HCT116 (cell line): ENCODE measurements at regions not wholly inside any gene's neighbourhood (a gene's known extent, or its start where the extent isn't known, plus 50 kb on each side); places are given as distances from the start of the nearest gene placed in this dataset.

Source experiments
- ATAC-seq: fragments of 200-7000 bp; cut with Tn5 transposase; 2 replicates; pipeline ENCODE4 v1.9.1; 2020; ENCODE audit warnings: mild to moderate bottlenecking, moderate library complexity
- BruUV-seq: library from RNA; stranded (reverse); fragments of 400-500 nt; replicated peaks from 2 replicates; lab custom pipeline; 2021; lab: Mats Ljungman, UMichigan
- CTCF ChIA-PET: fragments of 300-600 bp; sonication (Branson Sonifier 250); formaldehyde crosslinking; loops from one replicate; lab custom pipeline; 2021; ENCODE audit warnings: antibody characterized with exemption; lab: Charles Lee
- POLR2A ChIA-PET: fragments of 300-600, 350-600 bp; sonication (Branson Sonifier 250); formaldehyde crosslinking; loops from one replicate; lab custom pipeline; 2021; ENCODE audit warnings: antibody characterized with exemption; lab: Charles Lee
- RAD21 ChIA-PET, 2 experiments: fragments of 300-600 bp; sonication (Branson Sonifier 250); formaldehyde crosslinking; loops; one replicate each; lab custom pipeline; 2023; ENCODE audit warnings: low total read pairs in 2 of 2; ENCODE audit not compliant: uncharacterized antibody in 2 of 2, unreplicated experiment in 2 of 2, low non-redundant PET in 1 of 2; lab: Charles Lee
- DNase-seq: peaks from one replicate; pipeline ENCODE4 v3.0.0-alpha.2; 2010; ENCODE audit warnings: low read depth, low spot score
- H2AFZ ChIP-seq: fragments of 200-600 bp; shearing (Covaris generic), sonication (generic); 2 replicates; pipeline ENCODE4 v1.6.1; 2017; ENCODE audit warnings: low read depth, mixed run types, mixed read lengths, antibody characterized with exemption, low read length; ENCODE audit not compliant: poor library complexity, severe bottlenecking
- H3K27ac ChIP-seq: 2 replicates; pipeline ENCODE4 v1.5.1; 2012; ENCODE audit warnings: low read depth, low read length
- H3K27me3 ChIP-seq: fragments of 200-600 bp; sonication (generic); 2 replicates; pipeline ENCODE4 v1.6.1; 2016; ENCODE audit warnings: mixed run types, low read length, mixed read lengths; ENCODE audit not compliant: insufficient read depth
- H3K36me3 ChIP-seq, 2 experiments: fragments of 200-500 bp in 1 of 2; fragments of 200-600 bp in 1 of 2; sonication (Bioruptor generic) in 1 of 2; sonication (generic) in 1 of 2; 2 replicates each; pipeline versions ENCODE4 v1.5.1 to v1.6.1; 2014 to 2016; ENCODE audit warnings: low read length in 2 of 2, inconsistent platforms in 1 of 2, mixed read lengths in 1 of 2, mixed run types in 1 of 2; ENCODE audit not compliant: insufficient read depth in 2 of 2, control insufficient read depth in 1 of 2
- H3K4me1 ChIP-seq, 2 experiments: fragments of 200-600 bp in 1 of 2; sonication (generic) in 1 of 2; 2 replicates each; pipeline versions ENCODE4 v1.5.1 to v1.6.1; 2012 to 2017; ENCODE audit warnings: low read length in 2 of 2, inconsistent platforms in 1 of 2, mild to moderate bottlenecking in 1 of 2, mixed read lengths in 1 of 2, mixed run types in 1 of 2, moderate library complexity in 1 of 2; ENCODE audit not compliant: insufficient read depth in 2 of 2, control insufficient read depth in 1 of 2
- H3K4me2 ChIP-seq: fragments of 200-600 bp; sonication (generic); 2 replicates; pipeline ENCODE4 v1.6.1; 2017; ENCODE audit warnings: mixed run types, low read length, mixed read lengths
- H3K4me3 ChIP-seq, 2 experiments: fragments of 200-600 bp in 1 of 2; sonication (generic) in 1 of 2; replicated peaks in 1 of 2; 2 replicates each; pipeline ENCODE4 v1.5.1; 2011 to 2016; ENCODE audit warnings: low read length in 2 of 2, control low read depth in 1 of 2, low read depth in 1 of 2, mild to moderate bottlenecking in 1 of 2, mixed read lengths in 1 of 2, mixed run types in 1 of 2
- H3K79me2 ChIP-seq: fragments of 200-600 bp; sonication (generic); 2 replicates; pipeline ENCODE4 v1.6.1; 2017; ENCODE audit warnings: mild to moderate bottlenecking, mixed run types, low read length, moderate library complexity, mixed read lengths; ENCODE audit not compliant: insufficient read depth
- H3K9ac ChIP-seq: fragments of 200-600 bp; sonication (generic); 2 replicates; pipeline ENCODE4 v1.6.1; 2016; ENCODE audit warnings: low read length, mixed read lengths
- H3K9me2 ChIP-seq: fragments of 200-600 bp; sonication (generic), shearing (Covaris generic); 2 replicates; pipeline ENCODE4 v1.6.1; 2017; ENCODE audit warnings: mixed run types, mild to moderate bottlenecking, moderate library complexity; ENCODE audit not compliant: insufficient read depth
- H3K9me3 ChIP-seq, 2 experiments: fragments of 200-500 bp in 1 of 2; fragments of 200-600 bp in 1 of 2; sonication (Bioruptor generic) in 1 of 2; sonication (generic) in 1 of 2; 2 replicates each; pipeline ENCODE4 v1.6.1; 2014 to 2017; ENCODE audit warnings: low read length in 2 of 2, mixed read lengths in 2 of 2, inconsistent platforms in 1 of 2, low read depth in 1 of 2, mild to moderate bottlenecking in 1 of 2, mixed run types in 1 of 2, moderate library complexity in 1 of 2; ENCODE audit not compliant: control insufficient read depth in 1 of 2, insufficient read depth in 1 of 2
- H4K20me1 ChIP-seq: fragments of 200-600 bp; sonication (generic), shearing (Covaris generic); 2 replicates; pipeline ENCODE4 v1.6.1; 2017; ENCODE audit warnings: mixed run types, mild to moderate bottlenecking, moderate library complexity; ENCODE audit not compliant: insufficient read depth
- ATF3 ChIP-seq: IDR thresholded peaks from 2 replicates; pipeline ENCODE4 v1.6.1; 2012
- CBX3 ChIP-seq: IDR thresholded peaks from 2 replicates; pipeline ENCODE4 v1.6.1; 2012; ENCODE audit warnings: low read depth
- CEBPB ChIP-seq: IDR thresholded peaks from 2 replicates; pipeline ENCODE4 v1.6.1; 2012; ENCODE audit warnings: low read depth
- EGR1 ChIP-seq: IDR thresholded peaks from 2 replicates; pipeline ENCODE4 v1.6.1; 2012; ENCODE audit warnings: low read depth
- ELF1 ChIP-seq: IDR thresholded peaks from 2 replicates; pipeline ENCODE4 v1.6.1; 2012; ENCODE audit warnings: low read depth, borderline replicate concordance
- EZH2 ChIP-seq: fragments of 200-600 bp; sonication (generic); IDR thresholded peaks from 2 replicates; pipeline ENCODE4 v1.6.1; 2017; ENCODE audit warnings: antibody characterized with exemption, mixed run types
- EZH2phosphoT487 ChIP-seq: fragments of 200-600 bp; IDR thresholded peaks from 2 replicates; pipeline ENCODE4 v1.6.1; 2018; ENCODE audit warnings: antibody characterized with exemption, borderline replicate concordance
- FOSL1 ChIP-seq: IDR thresholded peaks from 2 replicates; pipeline ENCODE4 v1.6.1; 2012; ENCODE audit warnings: low read depth
- JUND ChIP-seq: IDR thresholded peaks from 2 replicates; pipeline ENCODE4 v1.6.1; 2012
- POLR2A ChIP-seq: IDR thresholded peaks from 2 replicates; pipeline ENCODE4 v1.7.0; 2011; ENCODE audit warnings: borderline replicate concordance; ENCODE audit not compliant: insufficient read depth, insufficient read length; ENCODE audit errors: extremely low read depth
- RAD21 ChIP-seq: IDR thresholded peaks from 2 replicates; pipeline ENCODE4 v1.6.1; 2012; ENCODE audit warnings: low read depth, mild to moderate bottlenecking
- SIN3A ChIP-seq: IDR thresholded peaks from 2 replicates; pipeline ENCODE4 v1.6.1; 2012; ENCODE audit warnings: low read depth
- SP1 ChIP-seq: IDR thresholded peaks from 2 replicates; pipeline ENCODE4 v1.6.1; 2012; ENCODE audit warnings: low read depth
- SRF ChIP-seq: IDR thresholded peaks from 2 replicates; pipeline ENCODE4 v1.6.1; 2012; ENCODE audit warnings: low read depth
- TCF7L2 ChIP-seq: IDR thresholded peaks from 2 replicates; pipeline ENCODE4 v1.7.0; 2011; ENCODE audit warnings: borderline replicate concordance, inconsistent platforms; ENCODE audit not compliant: insufficient read depth, insufficient read length; ENCODE audit errors: extremely low read depth
- YY1 ChIP-seq: IDR thresholded peaks from 2 replicates; pipeline ENCODE4 v1.6.1; 2011; ENCODE audit warnings: low read length, low read depth, moderate library complexity, mild to moderate bottlenecking; ENCODE audit not compliant: insufficient replicate concordance; ENCODE audit errors: extremely low read depth
- ZNF274 ChIP-seq: fragments of 200-500 bp; sonication (Bioruptor generic); IDR thresholded peaks from 2 replicates; pipeline ENCODE4 v1.6.1; 2014; ENCODE audit warnings: mild to moderate bottlenecking, low read depth, low read length, inconsistent platforms
- intact Hi-C: fragments of 100-400 bp; cut with micrococcal nuclease; formaldehyde crosslinking; loops from 2 replicates; pipeline ENCODE4 v1.10.0; 2022
- TF ChIP-seq, protein P1 (sequence below), 3 experiments: fragments of 200-600 bp in 1 of 3; sonication (generic) in 1 of 3; IDR thresholded peaks in 2 of 3; conservative IDR thresholded peaks in 1 of 3; 2 replicates each; pipeline ENCODE4 v1.5.1; 2012 to 2017; ENCODE audit warnings: low read depth in 2 of 3, low read length in 2 of 3, antibody characterized with exemption in 1 of 3, borderline replicate concordance in 1 of 3, control low read depth in 1 of 3, mild to moderate bottlenecking in 1 of 3, mixed read lengths in 1 of 3, mixed run types in 1 of 3, moderate library complexity in 1 of 3; ENCODE audit not compliant: insufficient read depth in 1 of 3
- TF ChIP-seq, protein P2 (sequence below): IDR thresholded peaks from 2 replicates; pipeline ENCODE4 v1.6.1; 2011; ENCODE audit warnings: mild to moderate bottlenecking, low read length, moderate library complexity; ENCODE audit not compliant: insufficient replicate concordance; ENCODE audit errors: extremely low read depth
- TF ChIP-seq, protein P3 (sequence below): IDR thresholded peaks from 2 replicates; pipeline ENCODE4 v1.6.1; 2012

GRCh38 chr4:85244638-85245037 is 230.3 kb upstream of the ARHGAP24 start (continued):
- TF ChIP-seq, protein P1, sequence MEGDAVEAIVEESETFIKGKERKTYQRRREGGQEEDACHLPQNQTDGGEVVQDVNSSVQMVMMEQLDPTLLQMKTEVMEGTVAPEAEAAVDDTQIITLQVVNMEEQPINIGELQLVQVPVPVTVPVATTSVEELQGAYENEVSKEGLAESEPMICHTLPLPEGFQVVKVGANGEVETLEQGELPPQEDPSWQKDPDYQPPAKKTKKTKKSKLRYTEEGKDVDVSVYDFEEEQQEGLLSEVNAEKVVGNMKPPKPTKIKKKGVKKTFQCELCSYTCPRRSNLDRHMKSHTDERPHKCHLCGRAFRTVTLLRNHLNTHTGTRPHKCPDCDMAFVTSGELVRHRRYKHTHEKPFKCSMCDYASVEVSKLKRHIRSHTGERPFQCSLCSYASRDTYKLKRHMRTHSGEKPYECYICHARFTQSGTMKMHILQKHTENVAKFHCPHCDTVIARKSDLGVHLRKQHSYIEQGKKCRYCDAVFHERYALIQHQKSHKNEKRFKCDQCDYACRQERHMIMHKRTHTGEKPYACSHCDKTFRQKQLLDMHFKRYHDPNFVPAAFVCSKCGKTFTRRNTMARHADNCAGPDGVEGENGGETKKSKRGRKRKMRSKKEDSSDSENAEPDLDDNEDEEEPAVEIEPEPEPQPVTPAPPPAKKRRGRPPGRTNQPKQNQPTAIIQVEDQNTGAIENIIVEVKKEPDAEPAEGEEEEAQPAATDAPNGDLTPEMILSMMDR (IDR thresholded peaks at IDR 0.05 in 2 of 3, conservative IDR thresholded peaks at IDR 0.05 in 1 of 3; ENCODE audit: borderline replicate concordance in 1 of 3, insufficient read depth in 1 of 3, low read depth in 2 of 3, low read length in 2 of 3), result no peak
- TF ChIP-seq EGR1, result no peak
- no peak for TF ChIP-seq FOSL1
- TF ChIP-seq RAD21, result no peak
- TF ChIP-seq TCF7L2, result no peak
- TF ChIP-seq, all 23 proteins: peak for 0

DNA sequence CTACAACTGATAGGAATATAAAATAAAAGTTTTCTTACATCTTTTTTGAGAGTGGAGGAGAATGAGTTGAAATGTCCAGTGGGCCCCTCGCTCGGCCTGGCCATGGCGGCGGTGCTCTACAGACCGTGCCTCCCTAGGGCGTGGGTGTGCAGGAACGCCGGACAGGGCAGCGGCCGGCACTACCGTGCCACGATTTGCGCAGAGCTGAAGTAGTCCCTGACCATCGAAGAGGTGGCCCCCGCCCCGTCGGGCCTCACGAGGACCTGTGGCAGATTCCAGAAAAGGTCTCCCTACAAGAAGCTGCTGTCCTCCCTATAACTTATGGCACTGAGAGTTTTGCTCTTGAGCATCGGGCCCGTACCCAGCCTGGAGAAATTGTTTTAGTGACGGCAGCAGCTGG is 228.9 kb upstream of the ARHGAP24 start:
- Histone ChIP-seq H3K36me3 (no peaks in the 10 kb centered on the region), H3K9ac (no peak overlapping the region), H3K79me2 (no peaks in the 10 kb centered on the region), H3K4me1 (no peaks in the 10 kb centered on the region), H3K4me2 (no peak overlapping the region), H4K20me1 (no peaks in the 10 kb centered on the region), H3K9me3 (no peaks in the 10 kb centered on the region), H3K4me3 (no peak overlapping the region), H3K27ac (no peak overlapping the region), H2AFZ (no peak overlapping the region), H3K9me2 (no peaks in the 10 kb centered on the region), H3K27me3 (no peaks in the 10 kb centered on the region)
- intact Hi-C loops, result no loop called here
- BruUV-seq, result no TSS peak
- POLR2A ChIA-PET, result no interaction called here
- CTCF ChIA-PET, result no interaction called here
- ATAC-seq (no peak), DNase-seq (no peak)
- RAD21 ChIA-PET, result no interaction called here
- TF ChIP-seq SP1 (no peak), TCF7L2 (no peak), JUND (no peak), SRF (no peak), POLR2A (no peak), CEBPB (no peak), ZNF274 (no peak), EGR1 (no peak), EZH2 (no peak), CBX3 (no peak), YY1 (no peak), SIN3A (no peak), ATF3 (no peak), ELF1 (no peak), FOSL1 (no peak), EZH2phosphoT487 (no peak)
- TF ChIP-seq, protein P2, sequence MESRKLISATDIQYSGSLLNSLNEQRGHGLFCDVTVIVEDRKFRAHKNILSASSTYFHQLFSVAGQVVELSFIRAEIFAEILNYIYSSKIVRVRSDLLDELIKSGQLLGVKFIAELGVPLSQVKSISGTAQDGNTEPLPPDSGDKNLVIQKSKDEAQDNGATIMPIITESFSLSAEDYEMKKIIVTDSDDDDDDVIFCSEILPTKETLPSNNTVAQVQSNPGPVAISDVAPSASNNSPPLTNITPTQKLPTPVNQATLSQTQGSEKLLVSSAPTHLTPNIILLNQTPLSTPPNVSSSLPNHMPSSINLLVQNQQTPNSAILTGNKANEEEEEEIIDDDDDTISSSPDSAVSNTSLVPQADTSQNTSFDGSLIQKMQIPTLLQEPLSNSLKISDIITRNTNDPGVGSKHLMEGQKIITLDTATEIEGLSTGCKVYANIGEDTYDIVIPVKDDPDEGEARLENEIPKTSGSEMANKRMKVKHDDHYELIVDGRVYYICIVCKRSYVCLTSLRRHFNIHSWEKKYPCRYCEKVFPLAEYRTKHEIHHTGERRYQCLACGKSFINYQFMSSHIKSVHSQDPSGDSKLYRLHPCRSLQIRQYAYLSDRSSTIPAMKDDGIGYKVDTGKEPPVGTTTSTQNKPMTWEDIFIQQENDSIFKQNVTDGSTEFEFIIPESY, result no peak
- TF ChIP-seq, protein P3, sequence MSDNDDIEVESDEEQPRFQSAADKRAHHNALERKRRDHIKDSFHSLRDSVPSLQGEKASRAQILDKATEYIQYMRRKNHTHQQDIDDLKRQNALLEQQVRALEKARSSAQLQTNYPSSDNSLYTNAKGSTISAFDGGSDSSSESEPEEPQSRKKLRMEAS, result no peak
